ENCODE measurements at regions not wholly inside any gene's neighbourhood (a gene's known extent, or its start where the extent isn't known, plus 50 kb on each side); places are given as distances from the start of the nearest gene placed in this dataset.
A peak's percentile ranks its signal among the peaks of the same experiment; 100 is the strongest.

GRCh38 chr4:130187587-130187986, 1091.6 kb downstream of the C4orf33 start:
- Histone ChIP-seq H3K79me1 (ENCODE audit: low read depth, low read length) (no peaks in the 10 kb centered on the region), H3K9ac (ENCODE audit: low read depth, low read length, poor library complexity) (no peak overlapping the region), H3K4me2 (ENCODE audit: insufficient read depth, low read length, poor library complexity, severe bottlenecking) (no peak overlapping the region), H2AK5ac (ENCODE audit: low read depth, low read length) (no peak overlapping the region), H2BK15ac (ENCODE audit: low read length) (no peak overlapping the region), H3K27me3 (ENCODE audit: control insufficient read depth in 3 of 3, insufficient read depth in 3 of 3, low read depth in 1 of 3, low read length in 3 of 3) (no peaks in the 10 kb centered on the region), H3K4me1 (ENCODE audit: control insufficient read depth in 2 of 2, insufficient read depth in 1 of 2, low read depth in 1 of 2, low read length in 2 of 2) (no peaks in the 10 kb centered on the region), H3K36me3 (replicated peaks in 1 of 2; ENCODE audit: control insufficient read depth in 2 of 2, insufficient read depth in 2 of 2, low read length in 2 of 2) (no peaks in the 10 kb centered on the region), H4K91ac (ENCODE audit: low read depth, low read length, poor library complexity) (no peak overlapping the region), H2AFZ (ENCODE audit: low read length) (no peak overlapping the region), H3K9me3 (replicated peaks in 1 of 2; ENCODE audit: control insufficient read depth in 2 of 2, insufficient read depth in 1 of 2, low read depth in 1 of 2, low read length in 2 of 2) (peaks cover 0 to 5% of the 10 kb centered on the region in 2 donors), H2BK5ac (ENCODE audit: low read length) (no peak overlapping the region), H3K14ac (ENCODE audit: low read length) (no peak overlapping the region), H2BK12ac (ENCODE audit: low read length) (no peak overlapping the region), H3K4me3 (ENCODE audit: low read length in 2 of 2) (no peak overlapping the region), H3K23ac (ENCODE audit: low read depth, low read length, poor library complexity) (no peak overlapping the region), H3K27ac (replicated peaks; ENCODE audit: low read length) (no peak overlapping the region), H3K4ac (ENCODE audit: low read length) (no peak overlapping the region), H2BK120ac (ENCODE audit: low read depth, low read length) (no peak overlapping the region), H4K8ac (ENCODE audit: low read depth, low read length) (no peak overlapping the region), H3K18ac (ENCODE audit: low read length) (no peak overlapping the region)
- no peak for DNase-seq (ENCODE audit: low spot score)
- no CpG with 5 or more reads among the region's 1 CpG for WGBS, 2 donors (ENCODE audit: extremely low coverage in 2 of 2, insufficient read length in 2 of 2, insufficient replicate concordance in 1 of 2)

- DNase-seq (ENCODE audit: low spot score): no peak
- WGBS, 2 donors (ENCODE audit: extremely low coverage in 2 of 2, insufficient read length in 2 of 2, insufficient replicate concordance in 1 of 2): no CpG with 5 or more reads among the region's 3 CpGs
Observed at GRCh38 chr4:130192787-130193186, 1096.8 kb downstream of the C4orf33 start.

GRCh38 chr4:130197946-130198345, 1102.0 kb downstream of the C4orf33 start:
- H2AFZ ChIP-seq (ENCODE audit: low read length): no peak overlapping the region
- H3K4me3 ChIP-seq (ENCODE audit: low read length in 2 of 2): no peak overlapping the region
- H3K79me1 ChIP-seq (ENCODE audit: low read depth, low read length): no peaks in the 10 kb centered on the region
- no peak overlapping the region for H2BK120ac ChIP-seq (ENCODE audit: low read depth, low read length)
- no peak overlapping the region for H3K23ac ChIP-seq (ENCODE audit: low read depth, low read length, poor library complexity)
- H3K27me3 ChIP-seq (ENCODE audit: control insufficient read depth in 3 of 3, insufficient read depth in 3 of 3, low read depth in 1 of 3, low read length in 3 of 3): no peaks in the 10 kb centered on the region
- H4K91ac ChIP-seq (ENCODE audit: low read depth, low read length, poor library complexity): no peak overlapping the region
- H3K9ac ChIP-seq (ENCODE audit: low read depth, low read length, poor library complexity): no peak overlapping the region
- H2AK5ac ChIP-seq (ENCODE audit: low read depth, low read length): no peak overlapping the region
- no peak overlapping the region for H3K18ac ChIP-seq (ENCODE audit: low read length)
- H3K14ac ChIP-seq (ENCODE audit: low read length): no peak overlapping the region
- H2BK15ac ChIP-seq (ENCODE audit: low read length): no peak overlapping the region
- no peak overlapping the region for H4K8ac ChIP-seq (ENCODE audit: low read depth, low read length)
- H3K4me1 ChIP-seq (ENCODE audit: control insufficient read depth in 2 of 2, insufficient read depth in 1 of 2, low read depth in 1 of 2, low read length in 2 of 2): no peaks in the 10 kb centered on the region
- no peak overlapping the region for H3K4ac ChIP-seq (ENCODE audit: low read length)
- no peak overlapping the region for H2BK5ac ChIP-seq (ENCODE audit: low read length)
- H2BK12ac ChIP-seq (ENCODE audit: low read length): no peak overlapping the region
- H3K27ac ChIP-seq (replicated peaks; ENCODE audit: low read length): no peak overlapping the region
- H3K9me3 ChIP-seq (replicated peaks in 1 of 2; ENCODE audit: control insufficient read depth in 2 of 2, insufficient read depth in 1 of 2, low read depth in 1 of 2, low read length in 2 of 2): peaks cover 7 to 12% of the 10 kb centered on the region in 2 donors
- no peaks in the 10 kb centered on the region for H3K36me3 ChIP-seq (replicated peaks in 1 of 2; ENCODE audit: control insufficient read depth in 2 of 2, insufficient read depth in 2 of 2, low read length in 2 of 2)
- DNase-seq (ENCODE audit: low spot score): no peak
- no peak overlapping the region for H3K4me2 ChIP-seq (ENCODE audit: insufficient read depth, low read length, poor library complexity, severe bottlenecking)

More at GRCh38 chr4:130192787-130193186, 1096.8 kb downstream of the C4orf33 start:
- H3K79me1 ChIP-seq (ENCODE audit: low read depth, low read length): no peaks in the 10 kb centered on the region
- H3K9me3 ChIP-seq (replicated peaks in 1 of 2; ENCODE audit: control insufficient read depth in 2 of 2, insufficient read depth in 1 of 2, low read depth in 1 of 2, low read length in 2 of 2): peaks cover 0 to 5% of the 10 kb centered on the region in 2 donors
- no peak overlapping the region for H2BK120ac ChIP-seq (ENCODE audit: low read depth, low read length)
- H4K91ac ChIP-seq (ENCODE audit: low read depth, low read length, poor library complexity): no peak overlapping the region
- H3K9ac ChIP-seq (ENCODE audit: low read depth, low read length, poor library complexity): no peak overlapping the region
- no peak overlapping the region for H2BK12ac ChIP-seq (ENCODE audit: low read length)
- H3K23ac ChIP-seq (ENCODE audit: low read depth, low read length, poor library complexity): no peak overlapping the region
- no peak overlapping the region for H3K27ac ChIP-seq (replicated peaks; ENCODE audit: low read length)
- no peak overlapping the region for H3K18ac ChIP-seq (ENCODE audit: low read length)
- no peak overlapping the region for H2BK15ac ChIP-seq (ENCODE audit: low read length)
- no peak overlapping the region for H4K8ac ChIP-seq (ENCODE audit: low read depth, low read length)
- no peak overlapping the region for H2AK5ac ChIP-seq (ENCODE audit: low read depth, low read length)
- no peaks in the 10 kb centered on the region for H3K36me3 ChIP-seq (replicated peaks in 1 of 2; ENCODE audit: control insufficient read depth in 2 of 2, insufficient read depth in 2 of 2, low read length in 2 of 2)
- H3K4me2 ChIP-seq (ENCODE audit: insufficient read depth, low read length, poor library complexity, severe bottlenecking): no peak overlapping the region
- H2AFZ ChIP-seq (ENCODE audit: low read length): no peak overlapping the region
- no peaks in the 10 kb centered on the region for H3K4me1 ChIP-seq (ENCODE audit: control insufficient read depth in 2 of 2, insufficient read depth in 1 of 2, low read depth in 1 of 2, low read length in 2 of 2)
- no peak overlapping the region for H3K4me3 ChIP-seq (ENCODE audit: low read length in 2 of 2)
- no peak overlapping the region for H3K14ac ChIP-seq (ENCODE audit: low read length)
- no peak overlapping the region for H2BK5ac ChIP-seq (ENCODE audit: low read length)
- no peaks in the 10 kb centered on the region for H3K27me3 ChIP-seq (ENCODE audit: control insufficient read depth in 3 of 3, insufficient read depth in 3 of 3, low read depth in 1 of 3, low read length in 3 of 3)
- H3K4ac ChIP-seq (ENCODE audit: low read length): no peak overlapping the region

- H3K27ac ChIP-seq (replicated peaks; ENCODE audit: low read length): no peak overlapping the region
- no peak overlapping the region for H2BK5ac ChIP-seq (ENCODE audit: low read length)
- H3K14ac ChIP-seq (ENCODE audit: low read length): no peak overlapping the region
- H2AK5ac ChIP-seq (ENCODE audit: low read depth, low read length): no peak overlapping the region
- WGBS, 2 donors (ENCODE audit: extremely low coverage in 2 of 2, insufficient read length in 2 of 2, insufficient replicate concordance in 1 of 2): no CpG with 5 or more reads among the region's 3 CpGs
- H3K4me1 ChIP-seq (ENCODE audit: control insufficient read depth in 2 of 2, insufficient read depth in 1 of 2, low read depth in 1 of 2, low read length in 2 of 2): no peaks in the 10 kb centered on the region
- H3K18ac ChIP-seq (ENCODE audit: low read length): peak overlapping the region; percentile 78
- H3K36me3 ChIP-seq (replicated peaks in 1 of 2; ENCODE audit: control insufficient read depth in 2 of 2, insufficient read depth in 2 of 2, low read length in 2 of 2): no peaks in the 10 kb centered on the region
- DNase-seq (ENCODE audit: low spot score): no peak
- peaks cover 7 to 18% of the 10 kb centered on the region in 2 donors for H3K9me3 ChIP-seq (replicated peaks in 1 of 2; ENCODE audit: control insufficient read depth in 2 of 2, insufficient read depth in 1 of 2, low read depth in 1 of 2, low read length in 2 of 2)
- H3K4ac ChIP-seq (ENCODE audit: low read length): no peak overlapping the region
- peak overlapping the region; percentile 84 for H2BK12ac ChIP-seq (ENCODE audit: low read length)
- no peak overlapping the region for H3K4me2 ChIP-seq (ENCODE audit: insufficient read depth, low read length, poor library complexity, severe bottlenecking)
- peak overlapping the region; percentile 94 for H4K91ac ChIP-seq (ENCODE audit: low read depth, low read length, poor library complexity)
- H4K8ac ChIP-seq (ENCODE audit: low read depth, low read length): peak overlapping the region; percentile 23
- no peaks in the 10 kb centered on the region for H3K79me1 ChIP-seq (ENCODE audit: low read depth, low read length)
- H3K4me3 ChIP-seq (ENCODE audit: low read length in 2 of 2): no peak overlapping the region
- peak overlapping the region; percentile 43 for H2AFZ ChIP-seq (ENCODE audit: low read length)
- H2BK120ac ChIP-seq (ENCODE audit: low read depth, low read length): no peak overlapping the region
- H3K9ac ChIP-seq (ENCODE audit: low read depth, low read length, poor library complexity): no peak overlapping the region
- H2BK15ac ChIP-seq (ENCODE audit: low read length): peak overlapping the region; percentile 73
- H3K27me3 ChIP-seq (ENCODE audit: control insufficient read depth in 3 of 3, insufficient read depth in 3 of 3, low read depth in 1 of 3, low read length in 3 of 3): no peaks in the 10 kb centered on the region
- H3K23ac ChIP-seq (ENCODE audit: low read depth, low read length, poor library complexity): peak overlapping the region; percentile 88
Observed at GRCh38 chr4:130203571-130203970, 1107.6 kb downstream of the C4orf33 start.

Measured in neuronal stem cell (in vitro differentiated cells).